ENCODE measurements at regions not wholly inside any gene's neighbourhood (a gene's known extent, or its start where the extent isn't known, plus 50 kb on each side); places are given as distances from the start of the nearest gene placed in this dataset.

DNA sequence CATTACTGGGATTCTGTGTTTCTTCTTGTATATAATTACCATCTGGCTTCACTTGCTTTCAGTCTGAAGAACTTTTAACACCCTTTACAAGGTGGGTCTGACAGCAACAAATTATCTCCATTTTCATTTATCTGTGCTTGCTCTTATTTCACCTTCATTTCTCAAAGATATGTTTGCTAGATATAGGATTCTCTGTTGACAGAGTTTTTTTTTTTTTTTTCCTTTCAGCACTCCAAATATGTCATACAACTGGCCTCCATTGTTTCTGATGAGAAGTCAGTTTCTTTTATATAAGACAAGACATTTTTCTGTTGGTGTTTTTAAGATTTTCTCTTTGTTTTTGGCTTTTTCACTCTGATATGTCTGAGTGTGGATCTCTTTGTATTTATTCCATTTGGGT lies 59.3 kb upstream of the TACR1 start:
- TF ChIP-seq, protein P1, sequence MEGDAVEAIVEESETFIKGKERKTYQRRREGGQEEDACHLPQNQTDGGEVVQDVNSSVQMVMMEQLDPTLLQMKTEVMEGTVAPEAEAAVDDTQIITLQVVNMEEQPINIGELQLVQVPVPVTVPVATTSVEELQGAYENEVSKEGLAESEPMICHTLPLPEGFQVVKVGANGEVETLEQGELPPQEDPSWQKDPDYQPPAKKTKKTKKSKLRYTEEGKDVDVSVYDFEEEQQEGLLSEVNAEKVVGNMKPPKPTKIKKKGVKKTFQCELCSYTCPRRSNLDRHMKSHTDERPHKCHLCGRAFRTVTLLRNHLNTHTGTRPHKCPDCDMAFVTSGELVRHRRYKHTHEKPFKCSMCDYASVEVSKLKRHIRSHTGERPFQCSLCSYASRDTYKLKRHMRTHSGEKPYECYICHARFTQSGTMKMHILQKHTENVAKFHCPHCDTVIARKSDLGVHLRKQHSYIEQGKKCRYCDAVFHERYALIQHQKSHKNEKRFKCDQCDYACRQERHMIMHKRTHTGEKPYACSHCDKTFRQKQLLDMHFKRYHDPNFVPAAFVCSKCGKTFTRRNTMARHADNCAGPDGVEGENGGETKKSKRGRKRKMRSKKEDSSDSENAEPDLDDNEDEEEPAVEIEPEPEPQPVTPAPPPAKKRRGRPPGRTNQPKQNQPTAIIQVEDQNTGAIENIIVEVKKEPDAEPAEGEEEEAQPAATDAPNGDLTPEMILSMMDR (IDR thresholded peaks at IDR 0.05; ENCODE audit: poor library complexity), result no peak
- no peak for TF ChIP-seq EZH2 (IDR thresholded peaks at IDR 0.05; ENCODE audit: borderline replicate concordance)
- no peak for TF ChIP-seq EZH2phosphoT487 (IDR thresholded peaks at IDR 0.05; ENCODE audit: low read depth, severe bottlenecking, unreplicated experiment)
